K562 (cell line): ENCODE measurements at regions not wholly inside any gene's neighbourhood (a gene's known extent, or its start where the extent isn't known, plus 50 kb on each side); places are given as distances from the start of the nearest gene placed in this dataset.
A peak's percentile ranks its signal among the peaks of the same experiment; 100 is the strongest.

Source experiments
- ATAC-seq: fragments of 200-7000 bp; cut with Tn5 transposase; 3 replicates; pipeline ENCODE4 v1.9.1; 2020; ENCODE audit warnings: moderate library complexity
- BruUV-seq: library from RNA; stranded (reverse); fragments of 400-500 nt; replicated peaks from 2 replicates; lab custom pipeline; 2021; lab: Mats Ljungman, UMichigan
- CTCF ChIA-PET: fragments of 300-600 bp; formaldehyde crosslinking; extraction: SDS; loops from one replicate; lab custom pipeline; 2021; ENCODE audit warnings: low intra/inter-chr PET ratio; lab: Yijun Ruan, JAX
- POLR2A ChIA-PET: fragments of 300-600, 350-650 bp; sonication (Branson Sonifier 250); formaldehyde crosslinking; extraction: SDS; loops from one replicate; lab custom pipeline; 2021; ENCODE audit warnings: antibody characterized with exemption, inconsistent platforms; lab: Yijun Ruan, JAX
- DNase-seq, 4 experiments: peaks; one replicate each; pipeline versions ENCODE4 v3.0.0 to v3.0.0-alpha.2; 2011 to 2018; ENCODE audit warnings: low spot score in 3 of 4, mixed read lengths in 3 of 4; ENCODE audit errors: extremely low read depth in 1 of 4
- FAIRE-seq: peaks from 2 replicates; lab custom pipeline; 2011; peaks lifted over from hg19 to GRCh38; lab: Jason Lieb, UNC
- H2AFZ ChIP-seq: 2 replicates; pipeline ENCODE4 v1.6.0; 2011; ENCODE audit warnings: low read depth, low read length, control low read depth, inconsistent platforms
- H3K27ac ChIP-seq: fragments of 200-600 bp; 3 replicates; pipeline ENCODE4 v1.8.0; 2011; ENCODE audit warnings: low read depth, mild to moderate bottlenecking, control low read depth, inconsistent platforms, low read length, moderate library complexity, mixed read lengths; ENCODE audit errors: extremely low read depth
- H3K27me3 ChIP-seq, 2 experiments: fragments of 300-600 bp in 1 of 2; 2 replicates in 1 of 2; 3 replicates in 1 of 2; pipeline versions ENCODE4 v1.6.0 to v1.8.0; 2011; ENCODE audit warnings: inconsistent platforms in 2 of 2, low read length in 2 of 2, mild to moderate bottlenecking in 1 of 2, mixed read lengths in 1 of 2, moderate library complexity in 1 of 2; ENCODE audit not compliant: control insufficient read depth in 2 of 2, insufficient read depth in 2 of 2
- H3K36me3 ChIP-seq: fragments of 300-600 bp; 3 replicates; pipeline ENCODE4 v1.8.0; 2011; ENCODE audit warnings: mild to moderate bottlenecking, low read length, inconsistent platforms; ENCODE audit not compliant: control insufficient read depth, insufficient read depth
- H3K4me1 ChIP-seq, 2 experiments: fragments of 200-600 bp in 1 of 2; replicated peaks in 1 of 2; 2 replicates in 1 of 2; 3 replicates in 1 of 2; pipeline versions ENCODE4 v1.5.1 to v1.8.0; 2011; ENCODE audit warnings: inconsistent platforms in 2 of 2, low read length in 2 of 2, mild to moderate bottlenecking in 1 of 2, mixed read lengths in 1 of 2, moderate library complexity in 1 of 2; ENCODE audit not compliant: control insufficient read depth in 2 of 2, insufficient read depth in 2 of 2
- H3K4me2 ChIP-seq: 2 replicates; pipeline ENCODE4 v1.6.1; 2011; ENCODE audit warnings: low read length, control low read depth, inconsistent platforms, mixed read lengths; ENCODE audit not compliant: insufficient read depth
- H3K4me3 ChIP-seq: fragments of 200-600 bp; sonication (generic), shearing (Covaris generic); 2 replicates; pipeline ENCODE4 v1.5.1; 2016; ENCODE audit warnings: control low read depth, inconsistent platforms
- H3K79me2 ChIP-seq: fragments of 200-600 bp; 3 replicates; pipeline ENCODE4 v1.8.0; 2011; ENCODE audit warnings: low read length, inconsistent platforms; ENCODE audit not compliant: control insufficient read depth, insufficient read depth
- H3K9ac ChIP-seq, 2 experiments: 2 replicates each; pipeline versions ENCODE4 v1.6.0 to v1.6.1; 2011; ENCODE audit warnings: low read depth in 2 of 2, low read length in 2 of 2, control low read depth in 1 of 2, inconsistent platforms in 1 of 2, mild to moderate bottlenecking in 1 of 2, mixed read lengths in 1 of 2; ENCODE audit not compliant: insufficient read depth in 1 of 2
- H3K9me1 ChIP-seq: one replicate; pipeline ENCODE4 v1.6.0; 2011; ENCODE audit warnings: inconsistent platforms, mild to moderate bottlenecking, low read length, moderate library complexity; ENCODE audit not compliant: control insufficient read depth, insufficient read depth
- H3K9me3 ChIP-seq: replicated peaks from 2 replicates; pipeline ENCODE4 v1.5.1; 2011; ENCODE audit warnings: low read depth, low read length, inconsistent platforms; ENCODE audit not compliant: control insufficient read depth, insufficient read depth
- H4K20me1 ChIP-seq: replicated peaks from 2 replicates; pipeline ENCODE4 v1.6.1; 2011; ENCODE audit warnings: low read length, inconsistent platforms, mixed read lengths; ENCODE audit not compliant: control insufficient read depth, insufficient read depth
- CREM ChIP-seq: IDR thresholded peaks from 2 replicates; pipeline ENCODE4 v1.6.1; 2014; ENCODE audit warnings: antibody characterized with exemption, low read depth
- CTCF ChIP-seq, 3 experiments: IDR thresholded peaks in 2 of 3; conservative IDR thresholded peaks in 1 of 3; 2 replicates each; pipeline ENCODE4 v1.5.1; 2011 to 2012; ENCODE audit warnings: low read length in 3 of 3, mild to moderate bottlenecking in 3 of 3, control low read depth in 2 of 3, improper control_type of control experiment in 1 of 3, inconsistent platforms in 1 of 3, low read depth in 1 of 3, mixed read lengths in 1 of 3, moderate library complexity in 1 of 3; ENCODE audit not compliant: insufficient read depth in 2 of 3
- FOXK2 ChIP-seq, 2 experiments: fragments of 450-650 bp; IDR thresholded peaks in 1 of 2; conservative IDR thresholded peaks in 1 of 2; 2 replicates each; pipeline ENCODE4 v1.6.1; 2016; ENCODE audit warnings: low read depth in 2 of 2, mild to moderate bottlenecking in 1 of 2
- KLF6 ChIP-seq: fragments of 250-450 bp; sonication (Bioruptor Pico); IDR thresholded peaks from 2 replicates; pipeline ENCODE4 v1.4.0; 2020; ENCODE audit warnings: mild to moderate bottlenecking, moderate library complexity, borderline replicate concordance
- MTA3 ChIP-seq: fragments of 450-650 bp; formaldehyde crosslinking; IDR thresholded peaks from 2 replicates; pipeline ENCODE4 v1.6.1; 2017; ENCODE audit warnings: mild to moderate bottlenecking, borderline replicate concordance
- NCOA2 ChIP-seq, 2 experiments: fragments of 450-650 bp; IDR thresholded peaks; 2 replicates each; pipeline ENCODE4 v1.6.1; 2018; ENCODE audit warnings: mild to moderate bottlenecking in 2 of 2, moderate library complexity in 1 of 2; ENCODE audit not compliant: partially characterized antibody in 2 of 2
- NFRKB ChIP-seq: fragments of 450-650 bp; IDR thresholded peaks from 2 replicates; pipeline ENCODE4 v1.6.1; 2016; ENCODE audit warnings: low read depth
- NFXL1 ChIP-seq: fragments of 450-650 bp; formaldehyde crosslinking; IDR thresholded peaks from 2 replicates; pipeline ENCODE4 v1.4.0; 2021; ENCODE audit warnings: mild to moderate bottlenecking
- PCBP1 ChIP-seq: fragments of 200-400 bp; formaldehyde crosslinking; IDR thresholded peaks from 2 replicates; pipeline ENCODE4 v1.6.1; 2018; ENCODE audit warnings: mild to moderate bottlenecking, low read depth, low read length; ENCODE audit not compliant: poor library complexity, severe bottlenecking
- PHTF2 ChIP-seq: fragments of 250-450 bp; sonication (Bioruptor Pico); IDR thresholded peaks from 2 replicates; pipeline ENCODE4 v1.5.0; 2021; ENCODE audit warnings: mild to moderate bottlenecking
- PRPF4 ChIP-seq: fragments of 200-400 bp; formaldehyde crosslinking; IDR thresholded peaks from one replicate; pipeline ENCODE4 v1.6.1; 2017; ENCODE audit warnings: low read length, low read depth, mild to moderate bottlenecking; ENCODE audit not compliant: insufficient read depth, poor library complexity, severe bottlenecking
- RAD21 ChIP-seq, 2 experiments: fragments of 250-450 bp in 1 of 2; fragments of 450-650 bp in 1 of 2; sonication (Bioruptor Pico) in 1 of 2; formaldehyde crosslinking in 1 of 2; IDR thresholded peaks in 1 of 2; conservative IDR thresholded peaks in 1 of 2; 2 replicates each; pipeline versions ENCODE4 v1.4.0 to v1.8.0; 2020 to 2022; ENCODE audit warnings: mild to moderate bottlenecking in 2 of 2, moderate library complexity in 1 of 2
- SIRT6 ChIP-seq: IDR thresholded peaks from one replicate; pipeline ENCODE4 v1.6.1; 2012; ENCODE audit warnings: low read depth, mild to moderate bottlenecking, control low read depth, inconsistent platforms, low read length, moderate library complexity
- SMARCA4 ChIP-seq: fragments of 450-650 bp; IDR thresholded peaks from 2 replicates; pipeline ENCODE4 v1.6.1; 2016
- SMC3 ChIP-seq: conservative IDR thresholded peaks from 2 replicates; pipeline ENCODE4 v1.6.1; 2011; ENCODE audit warnings: low read depth, low read length, improper control_type of control experiment; ENCODE audit not compliant: insufficient read depth
- UBTF ChIP-seq, 2 experiments: IDR thresholded peaks; 2 replicates each; pipeline ENCODE4 v1.6.1; 2012; ENCODE audit warnings: improper control_type of control experiment in 2 of 2, low read depth in 2 of 2, low read length in 2 of 2, borderline replicate concordance in 1 of 2
- WGBS: fragments of 100-300 bp; shearing (Covaris generic); methylation state at CpG from one replicate; pipeline ENCODE4 v1.1.6; 2016; ENCODE audit warnings: low coverage, mixed read lengths; ENCODE audit not compliant: insufficient coverage; ENCODE audit errors: missing lambda C conversion rate; 5-methylcytosine and 5-hydroxymethylcytosine counted together
- in situ Hi-C: fragments of 300-500 bp; cut with MboI; formaldehyde crosslinking; loops from 4 replicates; pipeline ENCODE4 v1.15.0; 2018; ENCODE audit warnings: inconsistent platforms, mixed read lengths
- intact Hi-C: fragments of 100-400 bp; cut with micrococcal nuclease; formaldehyde crosslinking; loops from 2 replicates; pipeline ENCODE4 v1.14.2; 2022

- no peak overlapping the region for H2AFZ ChIP-seq
- no peak overlapping the region for H3K27ac ChIP-seq
- WGBS, result 2% methylated on average over 9 of the region's 9 CpGs
- H3K9ac ChIP-seq, result no peak overlapping the region
- in situ Hi-C loops (no loop called here), intact Hi-C loops (no loop called here)
- no peaks in the 10 kb centered on the region for H3K4me1 ChIP-seq
- POLR2A ChIA-PET, result no interaction called here
- no peaks in the 10 kb centered on the region for H3K79me2 ChIP-seq
- FAIRE-seq, result peak; percentile 88
- no peak overlapping the region for H3K4me3 ChIP-seq
- H3K36me3 ChIP-seq, result no peaks in the 10 kb centered on the region
- H3K9me3 ChIP-seq, result no peaks in the 10 kb centered on the region
- DNase-seq, result peak; percentile 33 to 62 (median 46)
- no peaks in the 10 kb centered on the region for H3K27me3 ChIP-seq
- CTCF ChIA-PET, result no interaction called here
- no peak overlapping the region for H3K4me2 ChIP-seq
- H4K20me1 ChIP-seq, result no peaks in the 10 kb centered on the region
- TF ChIP-seq SMARCA4 (no peak), RAD21 (CRISPR knock-in tag; conservative IDR thresholded peaks at IDR 0.05 in 1 of 2, IDR thresholded peaks at IDR 0.05 in 1 of 2) (peak; percentile 54 to 71), SMC3 (peak; percentile 39; the same call in 1 of the 2 replicates), KLF6 (CRISPR knock-in tag) (no peak), PRPF4 (no peak), PCBP1 (no peak), SIRT6 (no peak), PHTF2 (CRISPR knock-in tag) (no peak), CREM (0 out of 2 replicates have a peak, but pooled peaks have one; percentile 8), CTCF (IDR thresholded peaks at IDR 0.05 in 2 of 3, conservative IDR thresholded peaks at IDR 0.05 in 1 of 3; ENCODE audit: insufficient read depth in 2 of 3, low read depth in 1 of 3, low read length in 3 of 3) (peak; percentile 51 to 67 (median 66)), FOXK2 (conservative IDR thresholded peaks at IDR 0.05 in 1 of 2, IDR thresholded peaks at IDR 0.05 in 1 of 2; ENCODE audit: low read depth in 2 of 2) (no peak), NCOA2 (IDR thresholded peaks at IDR 0.05; ENCODE audit: partially characterized antibody in 2 of 2) (no peak), NFRKB (no peak), NFXL1 (no peak), UBTF (IDR thresholded peaks at IDR 0.05; ENCODE audit: borderline replicate concordance in 1 of 2, low read depth in 2 of 2, low read length in 2 of 2) (no peak), MTA3 (no peak)
- ATAC-seq, result peak; percentile 81
- H3K9me1 ChIP-seq, result no peaks in the 10 kb centered on the region
- no TSS peak for BruUV-seq
Observed at GRCh38 chr3:107064405-107065060, 312.7 kb upstream of the CCDC54 start.
